Stimulated activated CD4-positive, alpha-beta T cell treated with anti-CD3 and anti-CD28 coated beads, TNF-alpha, amount 100 ng/mL, for 48 hours (primary cell): ENCODE measurements at regions not wholly inside any gene's neighbourhood (a gene's known extent, or its start where the extent isn't known, plus 50 kb on each side); places are given as distances from the start of the nearest gene placed in this dataset.

Experiments used
- DNase-seq, 3 donors: peaks; one replicate each; pipeline ENCODE4 v3.0.0-alpha.2; 2020; ENCODE audit warnings: low read depth in 3 of 3

GRCh38 chr2:217339753-217340152 is 479.9 kb upstream of the TNP1 start:
- no peak for DNase-seq

- DNase-seq = no peak
Measured at GRCh38 chr2:217338306-217338916, 478.5 kb upstream of the TNP1 start.

- no peak for DNase-seq
Measured at GRCh38 chr2:217337771-217338170, 477.9 kb upstream of the TNP1 start.

DNA sequence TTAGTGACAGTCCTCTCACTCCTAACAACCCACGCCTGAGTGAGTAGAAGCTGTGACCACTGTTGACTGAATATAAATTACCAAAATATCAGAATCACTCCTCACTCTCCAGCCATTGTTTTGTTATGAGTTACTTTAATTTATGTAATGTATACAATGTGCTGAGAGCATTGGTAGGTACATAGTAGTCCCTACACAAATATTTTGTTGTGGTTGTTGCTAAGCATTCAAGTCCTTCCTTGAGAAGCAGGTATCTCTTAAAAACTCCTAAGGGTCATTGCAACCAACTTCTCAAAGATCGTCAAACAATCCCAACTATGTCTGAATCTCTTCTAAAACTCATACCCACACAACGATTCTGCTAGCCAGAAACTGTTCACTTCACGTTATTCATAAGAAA is 476.8 kb upstream of the TNP1 start:
- no peak for DNase-seq

GRCh38 chr2:217335341-217335966 is 475.6 kb upstream of the TNP1 start:
- no peak for DNase-seq

DNA sequence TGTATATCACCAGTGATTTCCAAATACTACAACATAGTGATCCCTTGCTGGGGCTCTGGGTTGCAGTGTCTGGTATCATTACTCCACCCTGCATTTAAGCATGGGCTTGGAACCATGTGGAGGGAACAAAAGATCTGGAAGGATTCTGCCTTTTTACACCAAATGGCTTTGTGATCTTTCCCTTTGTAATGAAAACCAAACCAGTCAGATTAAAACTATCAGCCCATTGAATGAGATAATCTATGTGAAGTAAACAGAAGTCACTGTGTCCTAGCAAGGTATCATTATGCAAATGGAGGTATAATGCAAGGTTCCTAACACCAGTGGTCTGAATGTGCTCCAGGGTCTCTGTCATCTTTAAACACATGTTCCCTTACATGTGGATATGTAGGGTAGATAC is 474.7 kb upstream of the TNP1 start:
- DNase-seq = no peak

DNA sequence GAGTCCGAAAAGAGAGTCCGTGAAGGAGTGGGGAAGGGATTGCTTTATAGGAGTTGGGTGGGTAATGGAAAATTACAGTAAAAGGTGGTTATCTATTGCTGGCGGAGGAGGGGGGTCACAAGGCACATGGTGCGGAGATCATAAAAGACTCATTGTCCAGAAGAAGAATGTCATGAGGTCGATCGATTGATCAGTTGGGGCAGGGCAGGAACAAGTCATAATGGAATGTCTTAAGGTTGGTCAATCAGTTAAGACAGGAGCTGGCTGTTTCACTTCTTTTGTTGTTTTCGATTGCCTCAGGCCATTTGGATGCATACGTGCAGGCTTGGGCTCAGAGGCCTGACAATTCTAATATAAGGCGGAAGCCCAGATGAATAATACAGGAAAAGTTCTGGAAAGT is 473.0 kb upstream of the TNP1 start:
- DNase-seq = no peak

DNA sequence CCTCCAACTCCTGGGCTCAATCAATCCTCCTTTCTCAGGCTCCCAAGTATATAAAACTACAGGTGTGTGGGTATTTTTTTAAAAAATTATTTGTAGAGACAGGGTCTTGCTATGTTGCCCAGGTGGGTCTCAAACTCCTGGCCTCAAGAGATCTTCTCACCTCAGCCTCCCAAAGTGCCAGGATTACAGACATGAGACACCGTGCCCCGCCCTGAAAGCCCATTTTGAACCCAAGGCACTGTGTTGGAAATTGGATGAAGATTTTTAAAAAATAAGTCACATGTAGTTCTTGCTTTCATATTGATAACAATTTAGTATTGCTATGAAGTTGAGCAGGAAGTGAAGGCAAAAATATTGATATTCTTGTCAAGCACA is 472.5 kb upstream of the TNP1 start:
- DNase-seq = no peak

- DNase-seq = no peak
Measured at GRCh38 chr2:217331523-217332416, 471.9 kb upstream of the TNP1 start.

DNA sequence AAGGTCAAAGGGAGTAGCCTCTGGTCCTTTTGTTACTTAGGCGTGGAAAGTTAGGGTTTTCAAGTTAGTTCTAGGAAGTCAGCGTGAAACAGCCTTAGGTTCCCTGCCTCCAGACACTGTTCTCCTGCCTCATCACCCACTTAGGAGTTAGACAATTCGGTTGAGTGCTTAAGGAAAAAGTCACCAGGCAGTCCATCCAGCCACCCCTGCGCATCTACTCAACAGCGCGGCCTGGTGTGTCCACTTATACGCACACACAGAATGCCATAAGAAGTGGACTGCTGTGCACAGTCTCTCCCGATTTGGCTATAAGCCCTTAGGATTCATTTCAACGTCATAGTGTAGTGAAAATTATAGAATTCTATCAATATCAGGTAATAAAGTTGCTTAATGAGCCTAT is 470.8 kb upstream of the TNP1 start:
- DNase-seq = no peak

DNA sequence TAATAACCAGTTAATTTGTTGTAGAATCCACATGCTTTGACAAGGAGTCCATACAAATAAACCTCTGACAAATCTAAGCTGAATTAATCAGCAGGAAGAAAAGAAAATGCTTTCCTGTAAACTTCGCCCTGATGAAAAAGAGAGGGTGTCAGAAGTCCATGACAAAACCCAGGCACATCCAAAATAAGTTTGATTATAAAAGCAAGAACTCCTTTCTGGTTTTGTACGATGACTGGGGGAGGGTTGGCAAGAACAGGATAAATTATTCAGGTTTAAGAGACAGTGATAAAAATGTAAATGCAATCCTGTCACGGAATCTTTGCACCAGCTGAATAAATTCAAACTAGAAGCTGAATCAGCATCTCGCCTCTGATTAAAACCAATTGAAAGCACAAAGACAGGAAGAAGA is 469.2 kb upstream of the TNP1 start:
- DNase-seq = no peak

DNA sequence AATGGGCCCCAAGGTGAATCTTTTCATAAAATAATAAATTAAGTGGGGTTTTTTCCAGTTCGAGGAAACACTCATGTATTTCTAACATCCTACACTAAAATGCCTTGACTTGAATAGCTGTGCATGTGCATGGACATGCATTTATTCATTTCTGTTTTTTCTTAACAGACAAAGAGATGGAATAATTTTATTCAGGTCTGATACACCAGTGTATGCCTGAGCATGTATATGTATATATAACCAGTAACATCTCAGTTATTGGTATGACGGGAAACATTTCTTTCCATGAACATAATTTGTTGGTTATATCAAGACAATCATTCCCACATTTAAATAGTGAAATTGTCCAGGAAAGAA is 468.7 kb upstream of the TNP1 start:
- DNase-seq = no peak

DNA sequence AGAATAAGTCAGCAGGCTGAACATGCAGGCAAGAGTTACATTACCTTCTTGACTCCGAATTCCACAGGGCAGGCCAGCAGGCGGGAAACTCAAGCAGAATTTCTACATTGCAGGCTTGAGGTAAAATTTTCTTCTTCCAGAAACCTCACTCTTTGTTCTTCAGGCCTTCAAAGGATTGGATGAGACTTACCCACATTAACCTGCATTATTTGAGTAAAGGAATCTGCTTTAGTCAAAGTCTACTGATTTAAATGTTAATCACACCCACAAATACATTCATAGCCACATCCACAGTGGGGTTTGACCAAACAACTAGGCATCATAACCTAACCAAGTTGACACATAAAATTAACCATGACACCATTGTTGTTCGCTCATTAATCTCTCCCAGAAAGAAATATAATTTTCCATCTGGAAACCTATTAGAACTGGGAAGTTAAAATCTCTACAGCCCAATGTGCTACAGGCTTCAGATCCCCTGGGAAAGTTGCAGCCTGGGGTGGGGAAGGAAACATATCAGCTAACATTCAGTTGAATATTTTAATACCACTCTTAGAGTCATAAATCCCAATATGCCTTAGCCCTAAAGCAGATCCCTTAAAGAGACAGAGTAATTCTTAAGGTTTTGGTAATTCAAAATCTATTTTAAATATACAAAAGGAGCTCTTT is 468.2 kb upstream of the TNP1 start:
- no peak for DNase-seq

DNA sequence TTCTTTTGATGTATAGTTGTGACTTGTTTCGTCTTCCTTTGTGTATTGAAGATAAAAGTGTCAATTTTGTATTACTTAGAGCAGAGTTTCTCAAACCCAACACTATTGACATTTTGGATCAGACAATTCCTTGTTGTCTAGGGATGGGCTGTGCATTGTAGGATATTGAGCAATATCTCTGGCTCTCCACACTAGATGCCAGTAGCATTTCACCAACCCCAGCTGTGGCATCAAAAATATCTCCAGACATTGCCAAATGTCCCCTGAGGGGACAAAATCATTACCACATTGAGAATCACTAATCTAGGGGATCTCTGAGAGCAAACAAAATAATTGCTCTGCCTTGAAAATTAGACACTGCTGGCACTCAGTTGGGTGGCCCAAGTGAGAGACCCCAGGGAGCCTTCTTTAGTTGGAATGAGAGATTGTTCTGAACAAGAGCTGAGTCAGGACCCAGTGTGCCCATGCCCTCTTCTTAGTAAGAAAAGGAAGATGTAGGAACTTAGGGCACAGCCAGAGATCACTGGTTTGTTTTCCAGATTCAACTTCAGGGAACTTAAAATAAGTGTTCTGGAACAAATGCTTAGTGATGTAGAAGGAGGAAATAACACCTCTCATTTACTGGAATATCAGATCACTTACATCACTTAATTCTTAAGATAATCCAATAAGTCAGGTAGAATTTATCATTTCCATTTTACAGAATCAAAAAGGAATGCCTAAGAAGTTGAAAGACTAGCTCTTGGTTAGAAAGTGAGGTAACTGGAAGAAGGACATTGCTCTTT is 466.6 kb upstream of the TNP1 start:
- DNase-seq = no peak

- no peak for DNase-seq
Measured at GRCh38 chr2:217325816-217326215, 466.0 kb upstream of the TNP1 start.

GRCh38 chr2:217325251-217325650 is 465.4 kb upstream of the TNP1 start:
- DNase-seq = no peak

- no peak for DNase-seq
Measured at GRCh38 chr2:217316743-217317142, 456.9 kb upstream of the TNP1 start.

GRCh38 chr2:217314021-217314460 is 454.2 kb upstream of the TNP1 start:
- DNase-seq = no peak

DNA sequence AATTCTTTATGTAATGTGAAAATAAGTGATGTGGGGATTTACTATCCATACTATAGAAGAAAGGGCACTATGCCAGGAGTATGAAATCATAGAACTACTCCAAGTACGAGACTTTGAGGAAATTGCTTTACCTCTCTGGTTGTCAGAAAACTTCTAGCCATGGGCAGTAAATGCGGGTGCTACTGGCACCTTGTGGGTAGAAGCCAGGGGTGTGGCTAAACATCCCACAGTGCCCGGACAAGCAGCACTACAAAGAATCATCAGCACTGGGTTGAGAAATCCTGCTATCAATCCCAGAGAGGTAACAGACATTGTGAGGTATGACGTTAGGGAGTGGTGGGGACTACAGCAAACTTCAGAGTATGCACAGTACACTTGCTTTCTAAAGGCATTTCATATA is 453.5 kb upstream of the TNP1 start:
- DNase-seq = no peak

DNA sequence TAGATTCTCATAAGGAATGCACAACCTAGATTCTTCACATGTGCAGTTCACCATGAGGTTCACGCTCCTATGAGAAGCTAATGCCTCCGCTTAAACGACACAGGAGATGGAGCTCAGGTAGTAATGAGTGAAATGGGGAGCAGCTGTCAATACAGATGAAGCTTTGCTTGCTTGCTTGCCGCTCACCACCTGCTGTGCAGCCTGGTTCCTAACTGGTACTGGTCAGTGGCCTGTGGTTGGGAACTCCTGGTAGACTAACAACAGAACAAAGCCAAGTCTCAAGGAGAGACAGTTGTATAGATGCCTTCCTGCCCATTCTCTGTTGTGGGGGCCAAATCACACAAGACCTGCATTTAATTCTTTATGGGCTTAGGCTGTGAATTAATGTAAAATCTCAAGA is 449.2 kb upstream of the TNP1 start:
- no peak for DNase-seq

DNA sequence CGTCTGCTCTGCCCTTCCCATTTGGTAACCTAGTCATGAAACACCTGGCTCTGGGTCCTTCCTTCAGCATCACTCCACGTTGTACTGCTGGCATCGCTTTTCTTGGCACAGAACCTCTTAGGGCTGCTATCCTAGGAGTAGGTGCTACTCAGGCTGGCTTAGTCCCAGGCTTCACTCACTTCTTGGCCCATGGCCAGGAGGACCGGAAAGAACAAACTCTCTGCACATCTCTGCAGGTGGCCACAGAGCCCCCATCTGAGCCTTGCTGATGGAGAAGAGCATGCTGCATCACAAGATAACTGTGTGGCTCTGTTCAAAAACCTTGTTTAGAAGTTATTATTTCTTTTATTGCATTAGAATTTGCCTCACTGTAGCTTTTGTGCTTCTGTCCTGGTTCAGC is 447.2 kb upstream of the TNP1 start:
- no peak for DNase-seq

GRCh38 chr2:217305882-217306281 is 446.0 kb upstream of the TNP1 start:
- DNase-seq = no peak
